ENCODE measurements at regions not wholly inside any gene's neighbourhood (a gene's known extent, or its start where the extent isn't known, plus 50 kb on each side); places are given as distances from the start of the nearest gene placed in this dataset.

- Histone ChIP-seq H3K36me3 (no peaks in the 10 kb centered on the region), H3K27ac (no peak overlapping the region), H3K27me3 (no peaks in the 10 kb centered on the region), H3K4me1 (no peaks in the 10 kb centered on the region), H3K4me3 (no peak overlapping the region), H3K9me3 (no peaks in the 10 kb centered on the region)
- intact Hi-C loops (cut with DNase I): no loop called here
- TF ChIP-seq CTCF (IDR thresholded peaks at IDR 0.05) (no peak), POLR2A (IDR thresholded peaks at IDR 0.05) (no peak), POLR2AphosphoS5 (IDR thresholded peaks at IDR 0.05; ENCODE audit: insufficient read depth in 1 of 2, low read depth in 1 of 2) (no peak)
- DNase-seq (ENCODE audit: extremely low spot score in 2 of 2): no peak
These were observed 480.3 kb upstream of the ALCAM start for GRCh38 chr3:104886220-104886995.

- intact Hi-C loops (cut with DNase I): no loop called here
- DNase-seq (ENCODE audit: extremely low spot score in 2 of 2): no peak
- Histone ChIP-seq H3K4me3 (no peak overlapping the region), H3K36me3 (no peaks in the 10 kb centered on the region), H3K27ac (no peak overlapping the region), H3K27me3 (no peaks in the 10 kb centered on the region), H3K4me1 (no peaks in the 10 kb centered on the region), H3K9me3 (no peaks in the 10 kb centered on the region)
- TF ChIP-seq CTCF (IDR thresholded peaks at IDR 0.05) (no peak), POLR2AphosphoS5 (IDR thresholded peaks at IDR 0.05; ENCODE audit: insufficient read depth in 1 of 2, low read depth in 1 of 2) (no peak), POLR2A (IDR thresholded peaks at IDR 0.05) (no peak)
These were observed 479.6 kb upstream of the ALCAM start for GRCh38 chr3:104887069-104887468.

GRCh38 chr3:104887619-104888018 is 479.1 kb upstream of the ALCAM start:
- DNase-seq (ENCODE audit: extremely low spot score in 2 of 2): no peak
- no peak for TF ChIP-seq POLR2AphosphoS5 (IDR thresholded peaks at IDR 0.05; ENCODE audit: insufficient read depth in 1 of 2, low read depth in 1 of 2)
- no peak for TF ChIP-seq POLR2A (IDR thresholded peaks at IDR 0.05)
- no peak for TF ChIP-seq CTCF (IDR thresholded peaks at IDR 0.05)
- intact Hi-C loops (cut with DNase I): no loop called here
- Histone ChIP-seq H3K36me3 (no peaks in the 10 kb centered on the region), H3K4me3 (no peak overlapping the region), H3K9me3 (no peaks in the 10 kb centered on the region), H3K4me1 (no peaks in the 10 kb centered on the region), H3K27me3 (no peaks in the 10 kb centered on the region), H3K27ac (no peak overlapping the region)

GRCh38 chr3:104892044-104892443 is 474.7 kb upstream of the ALCAM start:
- Histone ChIP-seq H3K36me3 (no peaks in the 10 kb centered on the region), H3K9me3 (no peaks in the 10 kb centered on the region), H3K4me3 (no peak overlapping the region), H3K27ac (no peak overlapping the region), H3K27me3 (no peaks in the 10 kb centered on the region), H3K4me1 (no peaks in the 10 kb centered on the region)
- TF ChIP-seq POLR2A (IDR thresholded peaks at IDR 0.05) (no peak), POLR2AphosphoS5 (IDR thresholded peaks at IDR 0.05; ENCODE audit: insufficient read depth in 1 of 2, low read depth in 1 of 2) (no peak)
- DNase-seq (ENCODE audit: extremely low spot score in 2 of 2): no peak
- intact Hi-C loops (cut with DNase I): no loop called here

GRCh38 chr3:104896624-104897023 is 470.1 kb upstream of the ALCAM start:
- Histone ChIP-seq H3K27me3 (no peaks in the 10 kb centered on the region), H3K4me1 (no peaks in the 10 kb centered on the region)
- intact Hi-C loops (cut with DNase I): no loop called here

More at GRCh38 chr3:104896624-104897023, 470.1 kb upstream of the ALCAM start:
- Histone ChIP-seq H3K9me3 (no peaks in the 10 kb centered on the region), H3K36me3 (no peaks in the 10 kb centered on the region), H3K4me3 (no peak overlapping the region), H3K27ac (no peak overlapping the region)
- DNase-seq (ENCODE audit: extremely low spot score in 2 of 2): no peak
- TF ChIP-seq POLR2A (IDR thresholded peaks at IDR 0.05) (no peak), POLR2AphosphoS5 (IDR thresholded peaks at IDR 0.05; ENCODE audit: insufficient read depth in 1 of 2, low read depth in 1 of 2) (no peak), CTCF (IDR thresholded peaks at IDR 0.05) (no peak)
